DMS79 treated with DMSO at 0.1 percent for 48 hours (cell line): ENCODE measurements at regions not wholly inside any gene's neighbourhood (a gene's known extent, or its start where the extent isn't known, plus 50 kb on each side); places are given as distances from the start of the nearest gene placed in this dataset.

Source experiments
- DNase-seq: peaks from one replicate; lab custom pipeline; 2025; lab: John Stamatoyannopoulos, UW

- DNase-seq, result no peak
Observed at GRCh38 chr2:5540856-5541255, 151.3 kb upstream of the SOX11 start.

- no peak for DNase-seq
Observed at GRCh38 chr2:5544205-5544786, 147.9 kb upstream of the SOX11 start.

DNA sequence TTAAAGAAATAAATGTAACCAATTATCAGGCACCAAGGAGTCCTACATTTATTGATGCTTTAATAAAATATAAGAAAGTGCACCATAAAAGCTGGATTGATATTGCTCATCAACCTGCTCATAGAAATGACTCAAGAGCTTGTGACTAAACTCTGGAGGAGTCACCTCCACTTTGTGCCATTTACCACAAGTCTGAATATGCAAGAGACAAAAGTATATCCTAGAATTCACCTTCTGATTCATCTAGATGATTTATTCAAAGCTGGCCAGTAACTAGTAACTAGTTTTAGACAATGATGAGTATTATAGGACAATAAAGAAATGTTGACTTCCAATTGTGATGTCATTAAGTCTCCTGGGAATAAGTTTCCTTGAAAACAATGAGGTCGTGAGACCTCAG lies 146.0 kb upstream of the SOX11 start:
- DNase-seq, result no peak

DNA sequence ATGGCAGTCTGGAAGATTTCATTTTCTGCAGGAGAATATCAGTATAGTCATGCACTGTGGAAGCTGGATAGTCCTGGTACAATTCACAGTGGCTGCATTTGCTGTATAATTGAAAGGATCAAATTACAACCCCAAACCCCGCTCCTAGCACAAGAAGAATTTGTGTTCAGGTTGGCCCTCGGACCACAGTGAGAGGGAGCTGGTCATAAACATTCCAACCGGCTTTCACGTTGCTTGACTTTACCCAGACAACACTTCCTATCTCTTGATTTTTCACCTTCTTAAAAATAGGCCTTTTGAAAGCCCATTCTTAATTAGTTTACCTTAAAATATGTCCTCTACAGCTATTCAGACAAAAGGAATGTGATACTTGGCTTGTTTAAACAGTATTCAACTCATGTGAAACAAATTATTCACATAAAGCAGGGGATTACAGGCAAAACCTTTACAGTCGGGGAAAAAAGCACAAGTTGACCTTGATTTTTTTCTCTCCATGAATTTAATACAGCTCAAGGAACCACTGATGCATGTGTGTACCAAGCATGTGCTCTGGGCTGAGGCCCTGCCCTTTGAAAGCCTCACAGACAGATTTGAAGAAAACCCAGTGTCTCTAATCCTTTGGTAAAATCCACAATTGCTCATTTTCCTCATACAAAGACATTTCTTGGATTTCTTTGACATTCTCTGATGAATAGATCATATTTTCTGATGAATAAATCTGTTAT lies 143.0 kb upstream of the SOX11 start:
- no peak for DNase-seq

GRCh38 chr2:5549771-5550170 lies 142.4 kb upstream of the SOX11 start:
- DNase-seq, result no peak

- DNase-seq, result no peak
Observed at GRCh38 chr2:5555636-5556035, 136.5 kb upstream of the SOX11 start.

- DNase-seq, result no peak
Observed at GRCh38 chr2:5561006-5561405, 131.2 kb upstream of the SOX11 start.

- no peak for DNase-seq
Observed at GRCh38 chr2:5562426-5562825, 129.8 kb upstream of the SOX11 start.

- no peak for DNase-seq
Observed at GRCh38 chr2:5562865-5563264, 129.3 kb upstream of the SOX11 start.

GRCh38 chr2:5563411-5563810 lies 128.8 kb upstream of the SOX11 start:
- no peak for DNase-seq

DNA sequence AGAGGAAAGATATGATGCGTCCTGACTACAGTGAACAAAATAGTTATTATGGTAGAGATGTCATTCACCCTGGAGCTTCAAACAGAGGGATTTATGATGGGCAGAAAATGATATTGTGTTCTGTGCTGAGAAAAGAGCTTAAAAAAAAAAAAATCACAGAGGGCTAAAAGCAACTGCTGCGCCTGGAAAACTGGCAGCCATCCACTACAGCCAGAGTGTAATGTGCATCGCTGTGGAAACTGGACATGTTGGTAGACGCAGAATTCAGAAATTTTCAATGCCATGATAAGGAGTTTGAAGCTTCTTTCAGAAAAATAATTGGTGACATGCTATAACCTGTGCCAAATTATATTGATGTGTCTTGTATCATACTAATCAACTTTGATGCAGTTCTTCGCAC lies 122.9 kb upstream of the SOX11 start:
- no peak for DNase-seq

DNA sequence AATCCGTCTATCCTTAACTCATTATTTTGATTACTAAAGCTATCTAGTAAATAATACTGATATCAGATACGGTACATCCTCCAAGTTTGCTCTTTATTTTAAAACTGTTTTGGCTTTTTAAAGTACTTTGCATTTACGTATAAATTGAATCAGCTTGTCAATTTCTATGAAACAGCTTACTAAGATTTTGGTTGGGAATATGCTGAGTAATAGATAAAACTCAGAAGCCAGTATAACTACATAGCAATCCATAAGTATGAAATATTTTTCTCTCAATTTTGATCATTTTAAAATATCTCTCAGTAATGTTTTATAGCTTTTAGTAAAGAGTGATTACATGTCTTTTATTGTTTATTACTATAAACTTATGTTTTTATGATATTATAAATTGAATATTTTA lies 116.2 kb upstream of the SOX11 start:
- no peak for DNase-seq

DNA sequence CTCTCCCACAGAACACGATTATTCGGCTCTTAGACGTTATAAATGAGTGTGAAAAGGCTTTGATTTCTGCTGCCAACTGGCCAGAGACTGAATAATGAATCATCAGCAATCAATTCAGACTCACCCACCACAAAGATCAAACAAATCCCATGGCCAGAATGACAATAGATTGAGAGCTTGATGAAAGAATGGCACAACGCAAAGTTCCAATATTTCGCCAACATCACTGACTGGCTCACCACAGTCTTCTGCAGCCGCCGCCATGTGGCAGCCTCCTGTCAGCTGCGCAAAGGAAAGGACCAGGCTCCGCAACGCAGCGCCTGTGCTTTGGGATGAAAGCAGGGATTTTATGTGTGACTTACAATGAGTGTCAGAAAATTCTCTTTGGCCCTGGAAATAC lies 104.4 kb upstream of the SOX11 start:
- DNase-seq, result no peak

DNA sequence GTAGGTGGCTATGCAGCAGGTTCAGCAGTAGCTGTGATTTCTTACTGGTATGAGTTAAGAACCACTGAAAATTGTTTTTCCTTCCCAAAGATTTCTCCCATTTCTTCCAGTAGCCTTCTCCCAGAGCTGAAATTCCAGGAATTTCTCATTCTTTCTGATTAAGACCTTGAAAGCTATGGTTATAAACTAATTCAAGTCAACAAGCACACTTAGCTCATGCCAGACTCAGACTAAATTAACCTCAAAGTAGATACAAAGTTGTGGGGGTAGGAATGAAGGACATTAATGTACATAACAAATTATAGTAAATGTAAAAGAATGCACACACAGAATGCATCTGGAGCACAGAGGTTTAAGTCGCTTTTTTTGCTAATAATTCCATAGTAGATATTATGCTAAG lies 103.6 kb upstream of the SOX11 start:
- DNase-seq, result no peak

DNA sequence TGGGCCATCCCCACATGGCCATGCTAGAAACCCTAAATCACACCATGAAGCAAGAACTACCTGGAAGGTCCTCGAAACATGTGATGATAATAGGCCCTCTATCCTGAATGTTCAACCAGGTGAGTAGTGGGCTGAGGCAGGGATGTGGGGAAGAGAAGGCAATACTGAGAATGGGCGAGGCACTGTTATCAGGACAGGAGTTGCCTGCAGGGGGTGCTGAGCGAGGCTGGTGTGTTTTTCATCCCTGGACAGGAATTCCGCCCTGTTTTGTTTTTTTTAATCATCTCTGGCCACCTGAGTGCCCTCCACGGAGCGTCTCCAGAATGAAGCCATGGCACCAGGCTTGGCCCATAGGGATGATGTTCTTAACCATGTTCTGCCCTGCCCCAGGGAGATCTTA lies 103.0 kb upstream of the SOX11 start:
- DNase-seq, result no peak

DNA sequence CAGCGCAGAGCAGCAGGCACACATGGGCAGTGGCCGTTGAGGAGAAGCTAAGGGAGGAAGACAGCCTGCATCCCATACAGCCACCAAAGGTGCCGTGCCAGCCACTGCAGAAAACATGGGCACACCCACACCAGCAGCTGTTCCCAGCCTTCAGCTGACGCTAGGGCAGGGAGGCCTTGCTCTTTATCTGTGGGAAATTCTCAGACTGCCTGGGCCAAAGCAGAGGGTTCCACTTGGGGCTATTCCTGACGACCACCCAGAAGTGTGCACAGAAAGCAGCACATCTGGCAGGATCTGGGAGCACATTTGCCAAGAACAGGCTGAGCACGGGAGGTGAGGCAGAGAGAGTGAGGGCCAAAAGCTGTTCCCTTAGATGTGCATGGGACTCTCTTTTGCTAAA lies 101.3 kb upstream of the SOX11 start:
- DNase-seq, result no peak

DNA sequence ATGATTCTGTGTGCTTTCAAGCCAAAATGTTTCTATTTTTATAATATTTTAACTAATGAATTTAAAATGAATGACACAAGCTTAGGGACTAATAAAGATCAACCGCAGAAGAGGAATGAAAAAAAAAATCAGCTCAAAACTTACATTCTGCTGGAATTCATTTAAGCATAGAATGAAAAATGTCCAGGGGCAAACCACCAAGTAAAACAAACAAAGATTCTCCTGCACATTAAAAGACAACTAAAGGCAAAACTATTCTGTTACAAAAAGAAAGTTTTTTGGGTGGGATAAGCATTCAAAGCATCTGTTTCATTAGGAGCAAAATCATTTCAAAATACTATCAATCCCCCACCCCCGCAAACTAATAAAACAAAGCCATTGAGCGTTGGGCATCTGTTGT lies 99.3 kb upstream of the SOX11 start:
- no peak for DNase-seq

DNA sequence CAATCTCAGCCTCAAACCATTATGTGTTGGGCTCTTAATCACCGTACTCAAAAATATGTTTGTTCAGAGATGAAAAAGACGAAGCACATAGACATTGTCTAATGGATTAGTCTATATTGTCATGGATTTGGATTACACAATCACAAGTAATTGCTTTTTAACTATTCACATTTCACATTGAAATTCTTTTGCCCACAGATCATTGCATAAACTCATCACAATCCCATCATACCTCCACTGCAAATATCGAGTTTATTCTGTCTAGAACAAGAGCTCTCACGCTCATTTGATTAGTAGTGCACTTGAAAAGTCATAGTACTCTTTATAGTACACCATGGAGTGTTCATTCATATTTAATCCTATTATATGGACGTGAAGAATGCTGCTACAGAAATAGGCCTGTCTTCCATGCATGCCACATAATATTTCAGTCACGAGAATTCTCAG lies 97.9 kb upstream of the SOX11 start:
- peak; percentile 55 for DNase-seq

DNA sequence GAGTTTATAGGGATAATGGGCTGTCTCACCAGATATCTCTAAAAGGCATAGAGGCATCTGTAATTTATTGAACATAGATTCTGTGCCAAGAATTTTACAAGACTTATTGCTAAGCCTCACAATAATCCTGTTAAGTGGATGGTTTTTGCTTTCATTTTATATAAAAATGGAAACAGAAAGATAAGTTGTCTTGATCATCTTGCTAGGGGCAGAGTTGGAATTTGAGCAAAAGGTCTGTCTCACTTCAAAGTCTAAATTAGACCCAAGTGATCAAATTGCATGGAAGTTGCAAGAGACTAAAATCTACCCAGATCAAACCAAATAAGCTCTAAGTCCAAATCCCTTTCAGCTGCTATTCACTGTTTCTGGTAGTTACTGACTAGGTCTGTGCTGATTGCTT lies 95.3 kb upstream of the SOX11 start:
- no peak for DNase-seq

DNA sequence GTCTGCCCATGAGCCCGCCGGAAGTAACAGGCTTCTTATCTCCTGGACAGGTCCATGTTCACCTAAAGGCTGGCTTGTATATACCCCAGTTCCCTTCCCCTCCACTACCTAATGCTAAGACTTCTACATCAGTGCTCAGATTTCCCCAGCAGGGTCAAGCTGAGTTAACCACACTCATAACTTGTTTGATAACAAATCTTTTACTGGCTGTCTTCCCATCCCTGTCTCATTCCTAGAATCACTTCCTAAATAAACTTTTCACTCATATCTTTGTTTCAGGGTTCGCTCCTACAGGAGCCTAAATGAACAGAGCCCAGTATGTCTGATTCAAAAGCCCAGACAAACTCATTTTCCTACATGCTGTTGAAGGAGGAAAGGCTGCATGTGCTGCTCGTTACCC lies 94.0 kb upstream of the SOX11 start:
- DNase-seq, result no peak

- DNase-seq, result no peak
Observed at GRCh38 chr2:5609201-5609600, 83.0 kb upstream of the SOX11 start.

DNA sequence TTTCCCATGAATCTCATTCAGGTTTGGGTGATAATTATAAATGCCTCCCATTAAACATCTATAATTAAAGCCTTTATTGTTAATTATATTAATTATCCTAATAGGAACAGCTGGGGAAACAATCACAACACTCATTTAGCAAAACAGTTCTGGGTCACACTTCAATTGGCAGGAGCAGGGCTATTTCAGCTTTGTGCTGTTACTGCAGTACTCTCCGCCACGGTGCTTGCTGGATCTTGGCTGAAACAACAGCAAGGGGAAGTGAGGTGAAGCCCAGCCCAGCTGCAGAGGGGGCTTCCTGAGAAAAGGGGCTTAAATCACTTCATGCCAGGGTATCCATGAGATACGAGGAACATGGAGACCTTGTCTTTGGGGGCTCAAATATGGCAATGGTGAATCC lies 79.5 kb upstream of the SOX11 start:
- no peak for DNase-seq

GRCh38 chr2:5616019-5616418 lies 76.2 kb upstream of the SOX11 start:
- no peak for DNase-seq

DNA sequence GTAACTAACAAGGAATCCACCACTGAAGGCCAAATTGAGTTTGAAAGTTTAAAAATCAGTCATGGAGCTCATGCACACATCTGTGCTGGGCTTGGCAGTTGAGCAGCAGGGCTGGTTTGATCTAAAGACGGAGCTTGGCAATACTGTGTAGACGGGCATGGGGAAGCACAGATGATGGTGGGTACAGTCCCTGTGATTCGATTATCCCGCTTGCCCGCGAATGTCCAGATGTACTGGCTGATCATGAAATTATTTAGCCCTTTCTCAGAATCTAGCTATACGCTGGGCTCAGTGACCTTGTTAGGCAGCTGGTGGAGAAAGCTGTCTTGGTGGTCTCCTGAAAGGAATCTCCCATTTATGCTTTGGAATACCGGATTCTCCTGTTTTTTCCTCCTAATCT lies 74.8 kb upstream of the SOX11 start:
- no peak for DNase-seq
